Prostate gland (tissue), 2 donors: ENCODE measurements at regions not wholly inside any gene's neighbourhood (a gene's known extent, or its start where the extent isn't known, plus 50 kb on each side); places are given as distances from the start of the nearest gene placed in this dataset.

Experiments used
- DNase-seq: peaks from one replicate; pipeline ENCODE4 v3.0.0-alpha.2; 2019; ENCODE audit warnings: low spot score
- H3K27ac ChIP-seq, 2 donors: fragments of 200-600 bp; sonication (generic); 2 replicates each; pipeline ENCODE4 v1.5.1; 2017 to 2019
- H3K27me3 ChIP-seq: fragments of 200-600 bp; sonication (generic); replicated peaks from 2 replicates; pipeline ENCODE4 v1.5.1; 2019; ENCODE audit not compliant: insufficient read depth
- H3K36me3 ChIP-seq, 2 donors: fragments of 200-600 bp; sonication (generic); 1 replicate in 1 of 2; 2 replicates in 1 of 2; pipeline versions ENCODE4 v1.5.1 to v1.8.1; 2017 to 2019
- H3K4me1 ChIP-seq: fragments of 200-600 bp; sonication (generic); replicated peaks from 2 replicates; pipeline ENCODE4 v1.5.1; 2019
- H3K4me3 ChIP-seq, 2 donors: fragments of 200-600 bp; sonication (generic); 2 replicates each; pipeline ENCODE4 v1.5.1; 2017 to 2019
- H3K9me3 ChIP-seq: fragments of 200-600 bp; sonication (generic); 2 replicates; pipeline ENCODE4 v1.5.1; 2017
- POLR2A ChIP-seq: fragments of 450-650 bp; IDR thresholded peaks from one replicate; pipeline ENCODE4 v1.6.1; 2016; ENCODE audit warnings: antibody characterized with exemption, mild to moderate bottlenecking
- POLR2AphosphoS5 ChIP-seq: sonication (generic); formaldehyde crosslinking; IDR thresholded peaks from one replicate; pipeline ENCODE4 v1.6.1; 2017; ENCODE audit warnings: antibody characterized with exemption
- WGBS: methylation state at CpG from one replicate; pipeline ENCODE4 v1.1.5; 2018; 5-methylcytosine and 5-hydroxymethylcytosine counted together
- intact Hi-C: fragments of 100-400 bp; cut with DNase I; formaldehyde crosslinking; loops from one replicate; pipeline ENCODE4 v1.14.2; 2022
- TF ChIP-seq, protein P1 (sequence below), 4 experiments: fragments of 200-600 bp in 2 of 4; fragments of 450-650 bp in 2 of 4; sonication (generic) in 2 of 4; IDR thresholded peaks; 1 replicate in 3 of 4; 2 replicates in 1 of 4; pipeline ENCODE4 v1.5.1; 2016 to 2019; ENCODE audit warnings: antibody characterized with exemption in 4 of 4, mild to moderate bottlenecking in 2 of 4, moderate library complexity in 2 of 4

DNA sequence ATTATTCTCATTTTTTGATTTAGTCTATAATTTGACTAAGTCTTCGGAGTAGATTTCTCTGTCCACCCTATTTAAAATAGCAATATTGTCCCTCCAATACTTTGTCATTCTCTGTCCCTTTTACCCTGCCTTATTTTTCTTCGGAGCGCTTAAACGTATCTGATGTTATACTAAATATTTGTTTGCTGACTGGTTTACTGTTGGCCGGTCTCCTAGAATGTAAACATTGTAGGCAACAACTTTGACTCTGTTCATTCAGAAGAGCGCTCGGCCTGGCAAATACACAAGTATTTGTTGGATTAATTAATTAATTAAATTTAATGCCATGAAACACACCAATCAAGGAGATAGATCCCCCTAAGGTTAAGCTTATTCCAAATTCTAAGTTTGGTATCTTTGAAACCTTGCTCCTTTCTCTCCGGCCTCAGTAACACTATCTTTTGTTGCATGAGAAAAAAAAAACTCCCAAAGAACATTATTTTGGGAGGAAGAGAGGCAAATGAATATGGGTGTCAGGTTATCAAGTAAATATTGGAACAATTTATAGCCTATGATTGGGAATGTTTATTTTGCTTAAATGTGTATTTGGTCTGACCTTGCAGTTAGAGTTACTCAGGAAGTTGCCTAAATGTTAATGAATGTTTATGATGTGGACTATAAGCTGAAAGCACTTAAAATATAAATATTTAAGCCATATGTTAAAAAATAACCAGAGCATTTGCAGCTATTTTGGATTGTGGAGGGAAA lies 231.1 kb downstream of the SOX4 start:
- no peak overlapping the region for H3K4me3 ChIP-seq
- H3K27ac ChIP-seq: no peak overlapping the region
- DNase-seq: no peak
- 55% methylated on average over 8 of the region's 8 CpGs for WGBS
- H3K27me3 ChIP-seq: no peaks in the 10 kb centered on the region
- no peak for TF ChIP-seq POLR2AphosphoS5
- no peak for TF ChIP-seq POLR2A
- TF ChIP-seq, protein P1, sequence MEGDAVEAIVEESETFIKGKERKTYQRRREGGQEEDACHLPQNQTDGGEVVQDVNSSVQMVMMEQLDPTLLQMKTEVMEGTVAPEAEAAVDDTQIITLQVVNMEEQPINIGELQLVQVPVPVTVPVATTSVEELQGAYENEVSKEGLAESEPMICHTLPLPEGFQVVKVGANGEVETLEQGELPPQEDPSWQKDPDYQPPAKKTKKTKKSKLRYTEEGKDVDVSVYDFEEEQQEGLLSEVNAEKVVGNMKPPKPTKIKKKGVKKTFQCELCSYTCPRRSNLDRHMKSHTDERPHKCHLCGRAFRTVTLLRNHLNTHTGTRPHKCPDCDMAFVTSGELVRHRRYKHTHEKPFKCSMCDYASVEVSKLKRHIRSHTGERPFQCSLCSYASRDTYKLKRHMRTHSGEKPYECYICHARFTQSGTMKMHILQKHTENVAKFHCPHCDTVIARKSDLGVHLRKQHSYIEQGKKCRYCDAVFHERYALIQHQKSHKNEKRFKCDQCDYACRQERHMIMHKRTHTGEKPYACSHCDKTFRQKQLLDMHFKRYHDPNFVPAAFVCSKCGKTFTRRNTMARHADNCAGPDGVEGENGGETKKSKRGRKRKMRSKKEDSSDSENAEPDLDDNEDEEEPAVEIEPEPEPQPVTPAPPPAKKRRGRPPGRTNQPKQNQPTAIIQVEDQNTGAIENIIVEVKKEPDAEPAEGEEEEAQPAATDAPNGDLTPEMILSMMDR (IDR thresholded peaks at IDR 0.05): no peak
- H3K9me3 ChIP-seq: no peaks in the 10 kb centered on the region
- intact Hi-C loops: no loop called here
- no peaks in the 10 kb centered on the region for H3K4me1 ChIP-seq
- no peaks in the 10 kb centered on the region for H3K36me3 ChIP-seq

DNA sequence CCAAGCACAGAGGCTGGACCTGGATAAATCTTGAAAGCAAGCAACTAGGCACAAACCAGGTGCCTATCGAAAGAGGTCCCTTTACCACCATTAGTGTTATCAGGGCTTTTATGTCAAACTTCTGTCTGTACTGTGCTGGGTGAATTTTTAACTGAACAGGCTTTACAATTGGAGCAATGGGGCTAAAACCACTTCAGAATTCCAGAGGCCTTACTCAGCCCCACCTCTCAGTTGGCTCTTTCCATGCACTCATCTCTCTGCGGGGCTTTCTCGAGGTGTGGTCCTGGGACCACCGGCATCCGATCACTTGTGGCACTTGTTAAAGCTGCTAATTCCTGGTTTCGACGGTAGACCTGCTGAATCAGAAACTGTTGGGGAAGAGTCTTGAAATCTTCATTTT lies 232.5 kb downstream of the SOX4 start:
- Histone ChIP-seq H3K4me1 (no peaks in the 10 kb centered on the region), H3K9me3 (no peaks in the 10 kb centered on the region), H3K27me3 (no peaks in the 10 kb centered on the region), H3K4me3 (no peak overlapping the region), H3K27ac (no peak overlapping the region), H3K36me3 (no peaks in the 10 kb centered on the region)
- no peak for TF ChIP-seq POLR2A
- TF ChIP-seq POLR2AphosphoS5: no peak
- TF ChIP-seq, protein P1 (IDR thresholded peaks at IDR 0.05): no peak
- intact Hi-C loops: no loop called here
- 78% methylated on average over 7 of the region's 7 CpGs for whole genome bisulfite sequencing
- DNase-seq: no peak

DNA sequence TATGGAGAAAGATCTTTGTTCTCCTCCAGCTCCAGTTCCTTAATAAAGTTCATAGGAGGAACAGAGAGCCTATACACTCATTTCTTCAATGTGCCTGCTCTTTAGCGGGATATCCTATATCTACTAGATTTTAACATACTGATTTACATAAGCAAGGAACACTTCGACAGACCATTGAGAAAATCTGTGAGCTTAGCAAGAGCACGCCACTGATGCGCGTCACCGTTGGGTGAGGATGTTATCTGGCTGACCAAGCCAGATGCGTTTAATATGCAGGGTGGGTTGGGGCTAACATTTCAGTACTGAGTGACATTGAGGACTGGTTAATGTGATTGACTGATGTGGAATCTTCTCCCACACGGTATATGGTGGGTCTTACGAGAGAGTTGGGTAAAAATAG lies 233.4 kb downstream of the SOX4 start:
- intact Hi-C loops: no loop called here
- Histone ChIP-seq H3K27ac (no peak overlapping the region), H3K4me1 (no peaks in the 10 kb centered on the region), H3K9me3 (no peaks in the 10 kb centered on the region), H3K4me3 (no peak overlapping the region), H3K27me3 (no peaks in the 10 kb centered on the region), H3K36me3 (no peaks in the 10 kb centered on the region)
- DNase-seq: no peak
- TF ChIP-seq, protein P1 (IDR thresholded peaks at IDR 0.05): no peak
- TF ChIP-seq POLR2A: no peak
- TF ChIP-seq POLR2AphosphoS5: no peak
- WGBS: 96% methylated on average over 9 of the region's 9 CpGs

DNA sequence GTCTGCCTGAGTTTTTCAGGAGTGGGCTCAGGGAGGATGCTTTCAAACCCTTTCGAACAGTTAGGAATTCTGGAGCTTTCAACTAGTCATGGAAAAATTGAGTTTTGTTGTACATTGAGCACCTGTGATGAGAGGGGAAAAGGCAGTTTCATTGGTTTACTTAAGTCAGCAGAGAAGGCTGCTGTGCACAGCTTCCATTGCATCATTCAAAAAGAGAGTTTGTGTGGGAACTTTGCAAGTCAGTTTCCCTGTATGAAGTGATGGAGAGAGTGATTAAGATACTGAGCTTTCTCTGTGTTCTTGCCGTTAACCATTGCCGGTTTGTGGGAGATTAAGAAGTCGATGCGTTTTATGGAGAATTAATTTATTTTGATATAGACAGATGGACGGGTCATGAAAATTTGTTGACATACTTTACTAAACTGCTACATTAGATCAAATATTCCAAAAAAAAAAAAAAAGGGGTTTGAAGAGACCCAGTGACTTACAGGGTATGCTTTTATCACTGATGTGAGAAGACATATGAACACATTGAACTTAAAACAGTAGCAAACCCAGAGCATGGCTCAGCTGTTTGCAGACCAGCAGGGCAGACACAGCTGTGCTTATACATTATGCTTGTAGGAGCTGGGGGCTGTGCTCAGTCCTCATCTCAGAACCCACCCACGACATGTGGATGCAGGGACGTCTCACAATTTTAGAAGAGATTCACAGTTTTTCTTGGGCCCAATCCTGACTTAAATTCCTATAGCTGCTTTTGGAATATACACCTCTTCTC lies 234.1 kb downstream of the SOX4 start:
- no peaks in the 10 kb centered on the region for H3K36me3 ChIP-seq
- no peaks in the 10 kb centered on the region for H3K9me3 ChIP-seq
- H3K4me1 ChIP-seq: no peaks in the 10 kb centered on the region
- H3K27ac ChIP-seq: peak overlapping the region in 1 of 2 donors; percentile 13
- DNase-seq: no peak
- no peak overlapping the region for H3K4me3 ChIP-seq
- TF ChIP-seq, protein P1 (IDR thresholded peaks at IDR 0.05): no peak
- TF ChIP-seq POLR2AphosphoS5 (no peak), POLR2A (no peak)
- H3K27me3 ChIP-seq: no peaks in the 10 kb centered on the region
- 62% methylated on average over 8 of the region's 8 CpGs for WGBS
- intact Hi-C loops: no loop called here
